GM19452 (cell line): ENCODE measurements at regions not wholly inside any gene's neighbourhood (a gene's known extent, or its start where the extent isn't known, plus 50 kb on each side); places are given as distances from the start of the nearest gene placed in this dataset.
A peak's percentile ranks its signal among the peaks of the same experiment; 100 is the strongest.
"Not testable (repeated sequence)": the region's sequence is repeated elsewhere in the genome, so short reads cannot be mapped to it uniquely, and the experiment has no call there.

Experiments used
- ATAC-seq: cut with Tn5 transposase; IDR thresholded peaks from one replicate; pipeline ENCODE4 v1.9.1; 2021; ENCODE audit not compliant: unreplicated experiment

DNA sequence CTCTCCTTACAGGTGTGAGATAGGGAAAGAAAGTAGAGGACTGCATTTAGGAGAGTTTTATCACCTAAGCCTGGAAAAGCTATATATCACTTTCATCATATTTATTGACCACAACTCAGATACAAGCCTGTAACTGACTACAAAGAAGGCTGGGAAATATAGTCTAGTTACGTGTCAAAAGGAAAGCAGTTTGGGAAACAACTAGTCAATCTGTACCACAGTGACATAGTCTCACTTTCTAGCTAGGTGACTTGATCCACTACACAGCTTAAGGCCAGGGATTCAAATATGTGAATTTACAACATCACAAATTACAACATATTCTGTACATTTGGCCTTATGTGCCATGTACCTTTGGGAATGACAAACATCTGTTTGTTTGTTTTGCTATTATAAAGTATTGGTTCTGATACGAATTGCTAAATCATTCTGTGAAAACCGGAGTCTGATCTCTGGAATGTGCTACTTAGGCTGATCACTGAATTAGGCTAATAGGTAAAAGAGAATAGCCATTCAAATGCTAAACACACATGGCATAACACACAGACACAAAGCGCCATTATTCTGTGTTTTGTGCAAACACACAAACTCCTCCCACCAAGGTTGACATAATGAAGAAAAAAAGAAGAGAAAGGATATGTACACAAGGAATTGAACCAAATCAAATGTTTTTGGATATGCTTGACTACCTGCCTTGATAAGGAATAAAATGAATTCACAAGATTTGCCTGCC lies 279.8 kb downstream of the DUSP6 start:
- ATAC-seq, result no peak

- no peak for ATAC-seq
Observed at GRCh38 chr12:89070603-89071002, 281.7 kb downstream of the DUSP6 start.

DNA sequence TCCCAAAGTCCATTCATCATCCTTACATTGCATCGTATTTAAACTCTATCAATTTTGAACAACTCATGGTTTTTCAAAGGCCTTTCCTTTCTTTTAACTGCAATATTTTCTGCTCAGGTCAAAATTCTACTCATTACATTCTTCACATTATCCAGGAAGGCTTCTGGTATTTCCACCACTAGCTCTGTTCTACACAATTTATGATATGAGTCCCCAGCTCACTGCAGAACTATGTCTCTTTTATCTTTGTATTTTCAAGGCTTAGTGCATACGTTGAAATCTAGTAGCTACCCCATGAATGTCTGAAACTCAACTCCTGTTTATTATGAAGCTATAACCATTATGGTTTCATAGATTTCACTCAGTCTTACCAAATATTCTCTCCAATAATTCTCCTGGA lies 282.9 kb downstream of the DUSP6 start:
- ATAC-seq, result no peak

- no peak for ATAC-seq
Observed at GRCh38 chr12:89067421-89068187, 284.7 kb downstream of the DUSP6 start.

- no peak for ATAC-seq
Observed at GRCh38 chr12:89064780-89065179, 287.5 kb downstream of the DUSP6 start.

GRCh38 chr12:89064151-89064550 lies 288.1 kb downstream of the DUSP6 start:
- no peak for ATAC-seq

DNA sequence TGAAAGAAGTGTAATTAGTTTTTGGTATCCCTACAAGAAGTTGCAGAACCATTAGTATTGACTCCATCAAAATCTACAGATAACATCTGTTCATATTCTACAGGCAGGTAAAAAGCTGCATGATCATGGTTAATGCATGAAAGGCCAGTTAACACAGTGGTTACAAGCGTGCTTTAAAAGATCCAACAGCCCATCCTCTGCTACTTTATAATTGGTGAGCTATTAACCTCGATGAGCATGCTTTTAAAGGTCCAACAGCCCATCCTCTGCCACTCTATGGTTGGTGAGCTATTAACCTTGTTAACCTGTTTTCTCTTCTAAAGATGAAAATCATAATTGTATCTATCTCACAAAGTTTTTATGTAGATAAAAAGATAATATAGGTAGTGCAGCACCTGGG lies 289.3 kb downstream of the DUSP6 start:
- ATAC-seq, result peak; percentile 69

- no peak for ATAC-seq
Observed at GRCh38 chr12:89059721-89060541, 292.4 kb downstream of the DUSP6 start.

- no peak for ATAC-seq
Observed at GRCh38 chr12:89059056-89059455, 293.2 kb downstream of the DUSP6 start.

DNA sequence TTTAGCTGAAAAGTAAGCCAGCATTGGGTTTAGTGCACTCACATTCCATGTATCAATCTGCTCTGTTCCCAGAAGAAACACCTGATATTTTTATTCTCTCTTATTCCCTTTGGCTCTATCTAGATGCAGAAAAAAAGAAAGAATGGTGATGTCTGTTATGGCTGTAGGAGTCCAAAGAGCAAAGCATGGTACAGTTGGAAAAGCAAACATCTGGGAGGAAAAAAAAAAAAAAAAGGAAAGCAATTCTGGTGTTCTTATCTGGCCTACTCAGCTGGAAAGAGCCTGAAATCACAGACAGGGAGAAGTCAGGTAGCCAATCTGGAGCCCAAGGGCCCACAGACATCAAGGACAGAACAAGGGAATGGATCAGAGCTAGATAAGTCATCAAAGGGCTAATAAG lies 293.9 kb downstream of the DUSP6 start:
- no peak for ATAC-seq

DNA sequence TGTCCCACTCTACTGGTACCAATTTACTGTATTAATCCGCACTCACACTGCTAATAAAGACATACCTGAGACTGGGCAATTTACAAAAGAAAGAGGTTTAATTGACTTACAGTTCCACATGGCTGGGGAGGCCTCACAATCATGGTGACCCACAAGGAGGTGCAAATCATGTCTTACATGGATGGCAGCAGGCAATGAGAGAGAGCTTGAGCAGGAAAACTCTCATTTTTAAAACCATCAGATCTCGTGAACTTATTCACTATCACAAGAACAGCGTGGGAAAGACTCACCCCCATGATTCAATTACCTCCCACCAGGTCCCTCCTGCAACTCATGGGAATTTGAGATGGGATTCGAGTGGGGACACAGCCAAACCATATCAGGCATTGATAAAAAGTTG lies 298.5 kb downstream of the DUSP6 start:
- ATAC-seq, result not testable (repeated sequence)

- ATAC-seq, result peak; percentile 72
Observed at GRCh38 chr12:89051065-89051677, 301.1 kb downstream of the DUSP6 start.

DNA sequence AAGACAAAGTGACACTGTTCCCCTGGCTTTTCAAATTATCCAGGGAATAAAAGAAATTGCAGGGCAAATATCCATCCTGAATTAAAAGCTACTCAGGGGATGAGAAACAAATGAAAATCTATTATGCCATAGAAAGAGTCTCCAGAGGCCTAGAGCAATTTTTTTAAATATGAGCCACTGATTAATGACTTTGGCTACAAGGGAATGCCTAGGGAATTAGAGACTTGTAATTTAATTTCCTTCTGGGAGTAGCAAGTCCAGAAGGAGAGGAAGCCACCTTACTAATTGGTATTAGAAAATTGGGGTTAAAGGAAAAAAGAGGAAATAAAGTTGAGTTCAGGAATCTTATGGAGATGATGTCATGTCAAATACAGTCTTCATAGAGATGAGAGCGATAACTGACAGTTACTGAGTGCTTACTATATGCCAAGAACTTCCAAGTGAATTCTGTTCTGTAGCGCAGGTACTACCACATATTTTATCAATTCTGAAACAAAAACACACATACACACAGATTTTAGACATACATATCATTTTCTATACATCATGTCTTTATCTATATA lies 304.4 kb downstream of the DUSP6 start:
- no peak for ATAC-seq

DNA sequence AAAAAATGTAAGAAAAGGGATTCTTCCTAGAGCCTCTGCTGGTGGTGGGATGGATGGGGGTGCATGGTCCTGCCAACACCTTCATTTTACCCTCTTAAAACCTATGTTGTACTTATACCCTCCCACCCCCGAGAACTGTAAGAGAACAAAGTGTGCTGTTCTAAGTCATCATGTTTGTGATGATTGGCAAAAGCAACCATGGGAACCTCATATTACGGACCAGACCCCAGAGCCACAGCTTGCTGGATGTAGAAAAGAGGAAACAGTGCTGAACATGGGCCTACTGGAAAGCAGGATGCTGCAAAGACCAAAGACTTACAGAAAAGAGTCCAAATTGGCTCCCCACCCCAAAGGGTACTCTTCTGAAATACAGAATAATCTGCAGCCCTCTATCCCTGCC lies 311.2 kb downstream of the DUSP6 start:
- no peak for ATAC-seq

- ATAC-seq, result peak; percentile 99
Observed at GRCh38 chr12:89040146-89040964, 311.9 kb downstream of the DUSP6 start.

DNA sequence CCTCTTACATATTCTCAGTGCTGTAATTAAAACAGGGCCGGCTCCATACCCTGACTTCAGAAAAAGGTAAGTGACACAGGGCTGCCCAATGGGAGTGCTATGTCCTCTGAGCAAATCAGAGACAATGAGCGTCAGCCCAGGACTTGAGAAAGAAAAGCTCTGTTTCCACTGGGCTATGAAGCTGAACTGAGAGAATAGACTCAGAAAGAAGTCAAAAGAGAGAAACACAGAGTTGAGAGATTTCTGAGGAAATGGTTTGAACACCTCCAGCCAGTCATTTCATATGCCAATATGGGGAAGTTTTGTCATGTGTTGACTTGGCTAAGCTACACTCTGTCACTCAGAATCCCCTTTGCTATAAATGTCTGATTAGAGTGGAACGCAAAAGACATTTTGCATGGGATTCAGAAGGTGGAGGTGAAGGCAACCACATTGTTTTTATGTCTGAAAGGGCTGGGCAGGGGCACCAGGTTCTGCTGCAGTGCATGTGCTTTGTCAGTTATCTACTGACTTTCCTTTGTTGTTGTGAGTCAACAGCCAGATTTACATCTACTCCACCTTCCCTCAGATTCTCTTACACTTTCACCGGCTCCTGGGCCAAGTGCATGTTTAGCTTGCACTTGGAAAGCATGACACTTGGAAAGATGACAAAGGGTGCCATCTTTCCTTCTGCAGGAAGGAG lies 313.3 kb downstream of the DUSP6 start:
- ATAC-seq, result no peak

- ATAC-seq, result no peak
Observed at GRCh38 chr12:89033062-89033461, 319.2 kb downstream of the DUSP6 start.

DNA sequence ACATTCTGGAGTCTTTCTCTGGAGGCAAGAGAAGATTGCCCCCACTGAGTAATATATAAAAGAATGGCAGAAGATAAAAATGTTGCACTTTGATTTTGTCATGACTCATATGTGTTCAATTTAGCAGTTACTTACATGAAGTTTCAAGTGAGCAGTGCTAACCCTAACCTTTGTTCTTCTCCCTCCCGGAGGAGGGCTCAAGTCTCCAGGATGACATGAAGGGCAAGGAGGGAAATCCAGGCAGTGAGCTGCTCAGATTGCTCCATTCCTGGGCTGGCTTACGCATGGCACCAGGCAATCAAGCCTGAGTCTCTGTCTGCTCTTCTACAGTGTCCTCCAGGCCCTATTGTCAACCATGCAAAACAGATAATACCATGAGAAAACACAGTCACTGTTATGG lies 322.3 kb downstream of the DUSP6 start:
- ATAC-seq, result no peak

DNA sequence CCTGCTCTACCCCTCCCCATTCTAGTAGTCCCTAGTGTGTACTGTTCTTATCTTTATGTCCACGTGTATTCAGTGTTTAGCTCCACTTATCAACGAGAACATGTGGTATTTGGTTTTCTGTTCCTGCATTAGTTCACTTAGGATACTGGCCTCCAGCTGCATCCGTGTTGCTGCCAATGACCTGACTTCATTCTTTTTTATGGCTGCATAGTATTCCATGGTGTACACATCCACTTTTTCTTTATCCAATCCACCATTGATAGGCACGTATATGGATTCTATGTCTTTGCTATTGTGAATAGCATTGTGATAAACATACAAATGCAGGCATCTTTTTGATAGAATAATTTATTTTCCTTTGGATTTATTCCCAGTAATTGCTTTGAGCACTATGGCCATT lies 327.7 kb downstream of the DUSP6 start:
- no peak for ATAC-seq

DNA sequence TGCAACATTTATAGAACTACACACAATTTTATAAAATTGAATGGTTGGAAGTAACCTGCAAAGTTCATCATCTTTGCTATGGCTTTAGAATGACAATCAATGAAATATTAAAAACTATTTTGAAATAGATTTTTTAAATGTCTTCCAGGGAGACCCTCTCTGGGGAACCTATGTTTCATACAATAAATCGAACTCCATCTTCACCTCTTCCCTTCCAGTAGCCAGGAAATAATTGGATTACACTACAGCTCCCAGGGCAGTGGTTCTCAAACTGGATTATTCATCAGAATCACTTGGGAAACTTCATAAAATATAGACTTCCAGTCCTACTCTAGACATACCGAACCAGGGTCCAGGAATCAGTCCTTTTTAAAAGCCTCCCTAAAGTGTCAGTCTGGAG lies 328.4 kb downstream of the DUSP6 start:
- no peak for ATAC-seq
